NB4 (cell line): ENCODE measurements at regions not wholly inside any gene's neighbourhood (a gene's known extent, or its start where the extent isn't known, plus 50 kb on each side); places are given as distances from the start of the nearest gene placed in this dataset.

Experiments
- CTCF ChIP-seq: IDR thresholded peaks from one replicate; pipeline ENCODE4 v1.5.1; 2012; ENCODE audit warnings: low read depth, low read length
- MAX ChIP-seq: IDR thresholded peaks from 2 replicates; pipeline ENCODE4 v1.6.1; 2011; ENCODE audit warnings: low read depth, low read length
- POLR2A ChIP-seq: IDR thresholded peaks from 2 replicates; pipeline ENCODE4 v1.6.1; 2011; ENCODE audit warnings: mild to moderate bottlenecking; ENCODE audit not compliant: insufficient read length; ENCODE audit errors: extremely low read depth

DNA sequence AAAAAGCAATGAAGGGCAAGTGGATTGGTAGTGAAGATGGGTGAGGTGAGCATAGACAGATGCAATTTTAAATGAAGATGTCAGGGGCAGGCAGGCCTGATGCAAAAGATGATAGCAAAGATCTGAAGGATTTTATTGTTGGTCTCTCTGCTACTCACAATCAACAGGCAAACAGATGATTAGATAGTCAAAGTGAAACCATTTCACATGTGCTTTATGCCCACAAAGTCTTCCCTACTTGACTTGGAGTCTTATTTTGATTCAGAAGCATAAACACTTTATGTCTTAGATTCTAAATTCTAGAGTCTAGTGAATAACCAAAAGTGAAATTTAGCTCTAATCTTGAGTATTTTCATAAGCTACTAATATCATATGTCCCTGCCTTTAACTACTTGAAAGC, 153.8 kb upstream of the HNRNPA3 start:
- TF ChIP-seq POLR2A (no peak), CTCF (no peak), MAX (no peak)
